Spleen (tissue), 3 donors: ENCODE measurements at regions not wholly inside any gene's neighbourhood (a gene's known extent, or its start where the extent isn't known, plus 50 kb on each side); places are given as distances from the start of the nearest gene placed in this dataset.
"Not testable (repeated sequence)": the region's sequence is repeated elsewhere in the genome, so short reads cannot be mapped to it uniquely, and the experiment has no call there.

ENCODE experiments used
- POLR2A ChIP-seq, 3 donors: fragments of 450-650 bp; IDR thresholded peaks; one replicate each; pipeline ENCODE4 v1.5.1; 2017; ENCODE audit warnings: antibody characterized with exemption in 3 of 3, mild to moderate bottlenecking in 1 of 3
- POLR2AphosphoS5 ChIP-seq, 3 donors: sonication (generic); formaldehyde crosslinking; IDR thresholded peaks; one replicate each; pipeline ENCODE4 v1.5.1; 2017; ENCODE audit warnings: antibody characterized with exemption in 3 of 3

DNA sequence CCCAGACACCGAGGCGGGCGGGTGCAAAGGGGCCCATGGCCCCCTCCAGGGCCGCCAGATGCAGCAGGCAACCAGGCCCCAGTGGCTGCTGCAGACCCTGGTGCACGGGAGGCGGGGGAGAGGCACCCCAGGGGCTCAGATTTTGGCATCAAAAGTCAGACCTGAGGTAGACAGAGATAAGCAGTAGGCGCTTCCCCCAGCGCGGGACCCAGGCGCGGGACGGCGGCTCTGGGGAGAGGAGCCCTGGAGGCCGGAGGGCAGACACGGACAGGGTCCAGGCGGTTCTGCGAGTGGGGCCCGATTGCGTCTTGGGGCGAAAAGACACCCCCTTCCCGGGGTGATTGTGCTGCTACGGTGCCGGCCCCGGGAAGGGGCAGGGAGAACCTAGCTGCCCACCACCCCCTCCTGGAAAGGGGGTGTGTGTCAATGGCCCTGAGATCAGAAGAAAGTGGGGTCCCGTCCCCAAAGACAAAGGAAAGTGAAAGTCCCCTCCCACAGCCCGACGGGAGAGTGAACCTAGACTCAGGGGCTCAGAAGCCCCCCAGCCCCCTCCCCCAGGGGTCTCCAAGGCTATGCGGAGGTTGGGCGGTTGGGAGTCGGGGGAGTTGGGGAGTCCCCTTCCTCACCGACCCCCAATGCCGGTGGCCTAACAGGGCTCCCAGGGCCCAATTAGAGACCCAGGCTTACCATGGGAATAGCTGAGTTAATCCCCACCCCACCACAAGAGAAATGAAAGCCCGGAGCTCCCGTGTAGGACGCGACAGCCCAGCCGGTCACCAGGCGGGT, 178.5 kb downstream of the SPATA31A1 start:
- not testable (repeated sequence) for TF ChIP-seq POLR2A, POLR2AphosphoS5 (IDR thresholded peaks at IDR 0.05)
